ENCODE measurements at regions not wholly inside any gene's neighbourhood (a gene's known extent, or its start where the extent isn't known, plus 50 kb on each side); places are given as distances from the start of the nearest gene placed in this dataset.
A peak's percentile ranks its signal among the peaks of the same experiment; 100 is the strongest.

GRCh38 chr1:55844322-55844721 is 629.2 kb upstream of the USP24 start:
- no peak for DNase-seq

GRCh38 chr1:55839626-55840025 is 624.5 kb upstream of the USP24 start:
- DNase-seq, result no peak

- DNase-seq, result no peak
These were observed 624.1 kb upstream of the USP24 start for GRCh38 chr1:55839221-55839620.

- DNase-seq, result no peak
These were observed 620.9 kb upstream of the USP24 start for GRCh38 chr1:55836086-55836485.

GRCh38 chr1:55833529-55834091 is 618.4 kb upstream of the USP24 start:
- peak; percentile 23 for DNase-seq

- DNase-seq, result no peak
These were observed 616.6 kb upstream of the USP24 start for GRCh38 chr1:55831759-55832158.

- DNase-seq, result no peak
These were observed 612.9 kb upstream of the USP24 start for GRCh38 chr1:55828044-55828443.

- DNase-seq, result no peak
These were observed 612.2 kb upstream of the USP24 start for GRCh38 chr1:55827350-55827749.

- DNase-seq, result no peak
These were observed 611.4 kb upstream of the USP24 start for GRCh38 chr1:55826381-55827080.

GRCh38 chr1:55825461-55825860 is 610.3 kb upstream of the USP24 start:
- DNase-seq, result no peak

GRCh38 chr1:55824251-55824640 is 609.1 kb upstream of the USP24 start:
- DNase-seq, result no peak

- no peak for DNase-seq
These were observed 608.5 kb upstream of the USP24 start for GRCh38 chr1:55823541-55824250.

- DNase-seq, result no peak
These were observed 607.7 kb upstream of the USP24 start for GRCh38 chr1:55822891-55823290.

- no peak for DNase-seq
These were observed 606.1 kb upstream of the USP24 start for GRCh38 chr1:55821234-55821633.

- peak; percentile 88 for DNase-seq
These were observed 605.3 kb upstream of the USP24 start for GRCh38 chr1:55820501-55820900.

GRCh38 chr1:55819011-55819410 is 603.8 kb upstream of the USP24 start:
- no peak for DNase-seq

GRCh38 chr1:55816456-55817426 is 601.6 kb upstream of the USP24 start:
- DNase-seq, result peak; percentile 45

GRCh38 chr1:55815745-55816455 is 600.7 kb upstream of the USP24 start:
- no peak for DNase-seq

- no peak for DNase-seq
These were observed 599.8 kb upstream of the USP24 start for GRCh38 chr1:55814967-55815366.

- DNase-seq, result no peak
These were observed 598.5 kb upstream of the USP24 start for GRCh38 chr1:55813618-55814017.

- DNase-seq, result no peak
These were observed 597.1 kb upstream of the USP24 start for GRCh38 chr1:55812281-55812680.

GRCh38 chr1:55808263-55808662 is 593.1 kb upstream of the USP24 start:
- DNase-seq, result no peak
